ENCODE measurements at regions not wholly inside any gene's neighbourhood (a gene's known extent, or its start where the extent isn't known, plus 50 kb on each side); places are given as distances from the start of the nearest gene placed in this dataset.

GRCh38 chr16:86322806-86323205, 187.5 kb upstream of the FOXF1 start:
- Histone ChIP-seq H3K4me1 (ENCODE audit: control insufficient read depth in 1 of 2, insufficient read depth in 2 of 2, low read length in 2 of 2) (no peaks in the 10 kb centered on the region), H3K36me3 (ENCODE audit: control insufficient read depth in 1 of 2, insufficient read depth in 2 of 2, low read length in 2 of 2) (no peaks in the 10 kb centered on the region), H3K4me3 (replicated peaks in 1 of 2; ENCODE audit: low read depth in 1 of 2, low read length in 2 of 2) (no peak overlapping the region), H3K9ac (ENCODE audit: low read length) (no peak overlapping the region), H3K9me2 (ENCODE audit: insufficient read depth) (no peaks in the 10 kb centered on the region), H4K20me1 (ENCODE audit: insufficient read depth) (no peaks in the 10 kb centered on the region), H2AFZ (ENCODE audit: low read depth, low read length, poor library complexity, severe bottlenecking) (no peak overlapping the region), H3K27me3 (ENCODE audit: insufficient read depth, low read length) (no peaks in the 10 kb centered on the region), H3K4me2 (ENCODE audit: low read length) (no peak overlapping the region), H3K79me2 (ENCODE audit: insufficient read depth, low read length) (no peaks in the 10 kb centered on the region), H3K27ac (ENCODE audit: low read depth, low read length) (no peak overlapping the region), H3K9me3 (ENCODE audit: control insufficient read depth in 1 of 2, insufficient read depth in 1 of 2, low read depth in 1 of 2, low read length in 2 of 2) (peaks cover 0 to 3% of the 10 kb centered on the region in 2 experiments; a peak in 1 of 4 replicates)
- ChIA-PET POLR2A (no interaction called here), RAD21 (ENCODE audit: low non-redundant PET in 1 of 2, low total read pairs in 2 of 2, uncharacterized antibody in 2 of 2, unreplicated experiment in 2 of 2) (no interaction called here), CTCF (no interaction called here)
- intact Hi-C loops (cut with micrococcal nuclease), result no loop called here
- no peak for ATAC-seq
- TF ChIP-seq TCF7L2 (IDR thresholded peaks at IDR 0.05; ENCODE audit: borderline replicate concordance, extremely low read depth, insufficient read depth, insufficient read length) (no peak), EZH2 (IDR thresholded peaks at IDR 0.05) (no peak), POLR2A (IDR thresholded peaks at IDR 0.05; ENCODE audit: borderline replicate concordance, extremely low read depth, insufficient read depth, insufficient read length) (no peak), ZNF274 (IDR thresholded peaks at IDR 0.05; ENCODE audit: low read depth, low read length) (no peak), CTCF (IDR thresholded peaks at IDR 0.05 in 2 of 3, conservative IDR thresholded peaks at IDR 0.05 in 1 of 3; ENCODE audit: borderline replicate concordance in 1 of 3, insufficient read depth in 1 of 3, low read depth in 2 of 3, low read length in 2 of 3) (no peak), ELF1 (IDR thresholded peaks at IDR 0.05; ENCODE audit: borderline replicate concordance, low read depth) (no peak), SRF (IDR thresholded peaks at IDR 0.05; ENCODE audit: low read depth) (no peak)
- TF ChIP-seq, protein P1, sequence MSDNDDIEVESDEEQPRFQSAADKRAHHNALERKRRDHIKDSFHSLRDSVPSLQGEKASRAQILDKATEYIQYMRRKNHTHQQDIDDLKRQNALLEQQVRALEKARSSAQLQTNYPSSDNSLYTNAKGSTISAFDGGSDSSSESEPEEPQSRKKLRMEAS (IDR thresholded peaks at IDR 0.05), result no peak
- TF ChIP-seq, protein P2, sequence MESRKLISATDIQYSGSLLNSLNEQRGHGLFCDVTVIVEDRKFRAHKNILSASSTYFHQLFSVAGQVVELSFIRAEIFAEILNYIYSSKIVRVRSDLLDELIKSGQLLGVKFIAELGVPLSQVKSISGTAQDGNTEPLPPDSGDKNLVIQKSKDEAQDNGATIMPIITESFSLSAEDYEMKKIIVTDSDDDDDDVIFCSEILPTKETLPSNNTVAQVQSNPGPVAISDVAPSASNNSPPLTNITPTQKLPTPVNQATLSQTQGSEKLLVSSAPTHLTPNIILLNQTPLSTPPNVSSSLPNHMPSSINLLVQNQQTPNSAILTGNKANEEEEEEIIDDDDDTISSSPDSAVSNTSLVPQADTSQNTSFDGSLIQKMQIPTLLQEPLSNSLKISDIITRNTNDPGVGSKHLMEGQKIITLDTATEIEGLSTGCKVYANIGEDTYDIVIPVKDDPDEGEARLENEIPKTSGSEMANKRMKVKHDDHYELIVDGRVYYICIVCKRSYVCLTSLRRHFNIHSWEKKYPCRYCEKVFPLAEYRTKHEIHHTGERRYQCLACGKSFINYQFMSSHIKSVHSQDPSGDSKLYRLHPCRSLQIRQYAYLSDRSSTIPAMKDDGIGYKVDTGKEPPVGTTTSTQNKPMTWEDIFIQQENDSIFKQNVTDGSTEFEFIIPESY (IDR thresholded peaks at IDR 0.05; ENCODE audit: extremely low read depth, insufficient replicate concordance, low read length), result no peak
- no TSS peak for BruUV-seq (replicated peaks)
- no peak for DNase-seq (ENCODE audit: low read depth, low spot score)
